NCI-H2029 (cell line): ENCODE measurements at regions not wholly inside any gene's neighbourhood (a gene's known extent, or its start where the extent isn't known, plus 50 kb on each side); places are given as distances from the start of the nearest gene placed in this dataset.

ENCODE experiments used
- DNase-seq: peaks from one replicate; lab custom pipeline; 2025; lab: John Stamatoyannopoulos, UW

- DNase-seq = no peak
These were observed 510.6 kb downstream of the CPS1 start for GRCh38 chr2:211067029-211067428.

- DNase-seq = no peak
These were observed 511.8 kb downstream of the CPS1 start for GRCh38 chr2:211068108-211068780.

GRCh38 chr2:211070547-211070946, 514.1 kb downstream of the CPS1 start:
- DNase-seq = no peak

- no peak for DNase-seq
These were observed 520.9 kb downstream of the CPS1 start for GRCh38 chr2:211077216-211077767.

- DNase-seq = no peak
These were observed 528.0 kb downstream of the CPS1 start for GRCh38 chr2:211084352-211084751.

- peak; percentile 18 for DNase-seq
These were observed 528.8 kb downstream of the CPS1 start for GRCh38 chr2:211085056-211085680.

- no peak for DNase-seq
These were observed 529.6 kb downstream of the CPS1 start for GRCh38 chr2:211086049-211086448.

GRCh38 chr2:211089127-211089526, 532.7 kb downstream of the CPS1 start:
- no peak for DNase-seq

GRCh38 chr2:211093743-211094303, 537.4 kb downstream of the CPS1 start:
- no peak for DNase-seq

- DNase-seq = no peak
These were observed 547.6 kb downstream of the CPS1 start for GRCh38 chr2:211103989-211104388.

- no peak for DNase-seq
These were observed 557.2 kb downstream of the CPS1 start for GRCh38 chr2:211113334-211114175.

- DNase-seq = no peak
These were observed 558.5 kb downstream of the CPS1 start for GRCh38 chr2:211114826-211115455.

- no peak for DNase-seq
These were observed 560.6 kb downstream of the CPS1 start for GRCh38 chr2:211117026-211117425.

GRCh38 chr2:211126256-211126655, 569.9 kb downstream of the CPS1 start:
- DNase-seq = no peak

GRCh38 chr2:211127501-211127900, 571.1 kb downstream of the CPS1 start:
- no peak for DNase-seq

GRCh38 chr2:211128287-211128686, 571.9 kb downstream of the CPS1 start:
- no peak for DNase-seq

- no peak for DNase-seq
These were observed 573.4 kb downstream of the CPS1 start for GRCh38 chr2:211129798-211130197.

GRCh38 chr2:211132046-211132445, 575.6 kb downstream of the CPS1 start:
- no peak for DNase-seq

GRCh38 chr2:211132573-211132972, 576.2 kb downstream of the CPS1 start:
- DNase-seq = no peak

GRCh38 chr2:211133766-211134165, 577.4 kb downstream of the CPS1 start:
- DNase-seq = no peak

- DNase-seq = no peak
These were observed 582.2 kb downstream of the CPS1 start for GRCh38 chr2:211138551-211138950.

- DNase-seq = no peak
These were observed 585.2 kb downstream of the CPS1 start for GRCh38 chr2:211141646-211142045.
